ENCODE measurements at regions not wholly inside any gene's neighbourhood (a gene's known extent, or its start where the extent isn't known, plus 50 kb on each side); places are given as distances from the start of the nearest gene placed in this dataset.

- H3K36me3 ChIP-seq (ENCODE audit: control insufficient read depth, insufficient read depth, low read length) = no peaks in the 10 kb centered on the region
- H3K27me3 ChIP-seq (ENCODE audit: control insufficient read depth, insufficient read depth, low read length) = no peaks in the 10 kb centered on the region
- ChIA-PET CTCF (no interaction called here), POLR2A (no interaction called here)
- H3K4me3 ChIP-seq (ENCODE audit: low read depth, low read length) = no peak overlapping the region
- no peak for TF ChIP-seq CTCF (IDR thresholded peaks at IDR 0.05; ENCODE audit: insufficient read depth, low read depth, low read length)
- DNase-seq (ENCODE audit: low read depth) = no peak
These were observed 127.6 kb upstream of the CTTNBP2NL start for GRCh38 chr1:112268408-112268807.

GRCh38 chr1:112271270-112271669 lies 124.7 kb upstream of the CTTNBP2NL start:
- DNase-seq (ENCODE audit: low read depth) = no peak
- Histone ChIP-seq H3K27me3 (ENCODE audit: control insufficient read depth, insufficient read depth, low read length) (no peaks in the 10 kb centered on the region), H3K4me3 (ENCODE audit: low read depth, low read length) (no peak overlapping the region), H3K36me3 (ENCODE audit: control insufficient read depth, insufficient read depth, low read length) (no peaks in the 10 kb centered on the region)
- no peak for TF ChIP-seq CTCF (IDR thresholded peaks at IDR 0.05; ENCODE audit: insufficient read depth, low read depth, low read length)
- ChIA-PET CTCF (no interaction called here), POLR2A (no interaction called here)

- no peak overlapping the region for H3K4me3 ChIP-seq (ENCODE audit: low read depth, low read length)
- no peak for DNase-seq (ENCODE audit: low read depth)
- ChIA-PET POLR2A (no interaction called here), CTCF (no interaction called here)
- no peaks in the 10 kb centered on the region for H3K36me3 ChIP-seq (ENCODE audit: control insufficient read depth, insufficient read depth, low read length)
- TF ChIP-seq CTCF (IDR thresholded peaks at IDR 0.05; ENCODE audit: insufficient read depth, low read depth, low read length) = no peak
- H3K27me3 ChIP-seq (ENCODE audit: control insufficient read depth, insufficient read depth, low read length) = no peaks in the 10 kb centered on the region
These were observed 123.8 kb upstream of the CTTNBP2NL start for GRCh38 chr1:112272101-112272772.

- POLR2A ChIA-PET = no interaction called here
- DNase-seq (ENCODE audit: low read depth) = no peak
- TF ChIP-seq CTCF (IDR thresholded peaks at IDR 0.05; ENCODE audit: insufficient read depth, low read depth, low read length) = no peak
- Histone ChIP-seq H3K36me3 (ENCODE audit: control insufficient read depth, insufficient read depth, low read length) (no peaks in the 10 kb centered on the region), H3K27me3 (ENCODE audit: control insufficient read depth, insufficient read depth, low read length) (no peaks in the 10 kb centered on the region), H3K4me3 (ENCODE audit: low read depth, low read length) (no peak overlapping the region)
- CTCF ChIA-PET = interaction anchor here (0.7 kb wide), 1 partner anchor 14 kb away, joined by 3 read pairs; no protein-coding TSS in a partner anchor
These were observed 111.2 kb upstream of the CTTNBP2NL start for GRCh38 chr1:112284796-112285195.

GRCh38 chr1:112285316-112285715 lies 110.7 kb upstream of the CTTNBP2NL start:
- no peaks in the 10 kb centered on the region for H3K36me3 ChIP-seq (ENCODE audit: control insufficient read depth, insufficient read depth, low read length)
- ChIA-PET CTCF (no interaction called here), POLR2A (no interaction called here)
- no peak for DNase-seq (ENCODE audit: low read depth)
- no peak for TF ChIP-seq CTCF (IDR thresholded peaks at IDR 0.05; ENCODE audit: insufficient read depth, low read depth, low read length)
- H3K4me3 ChIP-seq (ENCODE audit: low read depth, low read length) = no peak overlapping the region
- H3K27me3 ChIP-seq (ENCODE audit: control insufficient read depth, insufficient read depth, low read length) = no peaks in the 10 kb centered on the region
